ENCODE measurements at regions not wholly inside any gene's neighbourhood (a gene's known extent, or its start where the extent isn't known, plus 50 kb on each side); places are given as distances from the start of the nearest gene placed in this dataset.
"Not testable (repeated sequence)": the region's sequence is repeated elsewhere in the genome, so short reads cannot be mapped to it uniquely, and the experiment has no call there.

DNA sequence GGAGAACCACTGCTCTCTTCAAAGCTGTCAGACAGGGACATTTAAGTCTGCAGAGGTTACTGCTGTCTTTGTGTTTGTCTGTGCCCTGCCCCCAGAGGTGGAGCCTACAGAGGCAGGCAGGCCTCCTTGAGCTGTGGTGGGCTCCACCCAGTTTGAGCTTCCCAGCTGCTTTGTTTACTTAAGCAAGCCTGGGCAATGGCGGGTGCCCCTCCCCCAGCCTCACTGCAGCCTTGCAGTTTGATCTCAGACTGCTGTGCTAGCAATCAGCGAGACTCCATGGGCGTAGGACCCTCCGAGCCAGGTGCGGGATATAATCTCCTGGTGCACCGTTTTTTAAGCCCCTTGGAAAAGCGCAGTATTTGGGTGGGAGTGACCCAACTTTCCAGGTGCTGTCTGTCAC, 290.6 kb upstream of the MEIS1 start:
- not testable (repeated sequence) for H3K4me3 ChIP-seq (ENCODE audit: low read length); H3K27me3 ChIP-seq (ENCODE audit: control insufficient read depth, insufficient read depth, low read length); H3K9ac ChIP-seq (ENCODE audit: low read length); H3K36me3 ChIP-seq (ENCODE audit: control insufficient read depth, insufficient read depth, low read length); H3K4me1 ChIP-seq (ENCODE audit: control insufficient read depth, insufficient read depth, low read length); H3K27ac ChIP-seq (ENCODE audit: low read depth, low read length)

DNA sequence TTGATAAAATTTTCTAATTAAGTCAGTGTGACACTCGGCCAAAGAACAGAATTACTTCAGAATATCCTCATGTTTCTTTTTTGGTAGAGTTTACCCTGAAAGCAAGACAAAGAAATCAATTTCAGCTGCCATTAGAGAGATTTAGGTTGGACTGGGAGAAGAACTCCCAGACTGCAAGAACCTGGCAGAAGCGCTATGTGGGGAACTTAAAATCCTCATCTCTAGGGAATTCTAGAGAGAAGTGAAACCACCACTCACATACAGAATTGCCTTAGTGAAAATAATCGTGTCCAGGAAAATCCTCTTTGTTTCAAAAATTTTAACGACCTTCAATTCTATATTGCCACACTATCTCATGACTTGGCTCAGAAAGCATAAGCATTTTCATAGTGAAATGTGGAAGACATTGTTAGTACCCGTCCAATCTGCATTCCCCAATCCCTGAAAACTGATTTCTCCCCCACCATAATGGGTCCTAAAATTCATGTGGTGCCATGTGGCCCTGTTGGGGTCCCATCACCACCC, 297.3 kb upstream of the MEIS1 start:
- H3K4me3 ChIP-seq (ENCODE audit: low read length): no peak overlapping the region
- H3K27me3 ChIP-seq (ENCODE audit: control insufficient read depth, insufficient read depth, low read length): no peaks in the 10 kb centered on the region
- H3K36me3 ChIP-seq (ENCODE audit: control insufficient read depth, insufficient read depth, low read length): no peaks in the 10 kb centered on the region
- no peak overlapping the region for H3K9ac ChIP-seq (ENCODE audit: low read length)
- H3K4me1 ChIP-seq (ENCODE audit: control insufficient read depth, insufficient read depth, low read length): no peaks in the 10 kb centered on the region
- H3K27ac ChIP-seq (ENCODE audit: low read depth, low read length): no peak overlapping the region

DNA sequence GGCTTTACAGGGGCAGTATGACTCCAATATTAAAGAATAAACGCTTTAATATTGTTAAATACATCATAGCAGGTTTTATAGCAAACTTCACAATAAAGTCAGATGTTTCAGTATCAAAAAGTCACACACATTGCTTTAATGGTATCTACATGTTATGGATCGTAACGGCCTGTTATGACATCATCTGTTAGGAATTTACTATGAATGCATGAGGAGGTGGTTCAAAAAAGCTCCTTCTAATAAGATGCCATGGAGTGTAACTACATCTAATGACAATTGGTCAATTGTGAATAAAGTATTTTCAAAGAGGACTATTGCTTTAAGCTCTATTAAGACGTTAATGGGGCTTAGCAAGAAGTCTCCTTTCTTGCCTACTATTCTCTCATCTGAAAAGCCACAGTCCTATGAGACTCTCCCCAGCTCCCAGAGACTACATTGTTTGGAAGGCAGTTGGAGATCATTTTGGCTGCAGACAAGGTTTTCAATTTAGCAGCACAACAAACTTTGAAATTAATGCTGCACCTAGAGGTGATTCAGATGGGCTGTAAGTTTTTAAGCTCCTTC, 300.7 kb upstream of the MEIS1 start:
- Histone ChIP-seq H3K27ac (ENCODE audit: low read depth, low read length) (no peak overlapping the region), H3K36me3 (ENCODE audit: control insufficient read depth, insufficient read depth, low read length) (no peaks in the 10 kb centered on the region), H3K9ac (ENCODE audit: low read length) (no peak overlapping the region), H3K4me3 (ENCODE audit: low read length) (no peak overlapping the region), H3K4me1 (ENCODE audit: control insufficient read depth, insufficient read depth, low read length) (no peaks in the 10 kb centered on the region), H3K27me3 (ENCODE audit: control insufficient read depth, insufficient read depth, low read length) (no peaks in the 10 kb centered on the region)

DNA sequence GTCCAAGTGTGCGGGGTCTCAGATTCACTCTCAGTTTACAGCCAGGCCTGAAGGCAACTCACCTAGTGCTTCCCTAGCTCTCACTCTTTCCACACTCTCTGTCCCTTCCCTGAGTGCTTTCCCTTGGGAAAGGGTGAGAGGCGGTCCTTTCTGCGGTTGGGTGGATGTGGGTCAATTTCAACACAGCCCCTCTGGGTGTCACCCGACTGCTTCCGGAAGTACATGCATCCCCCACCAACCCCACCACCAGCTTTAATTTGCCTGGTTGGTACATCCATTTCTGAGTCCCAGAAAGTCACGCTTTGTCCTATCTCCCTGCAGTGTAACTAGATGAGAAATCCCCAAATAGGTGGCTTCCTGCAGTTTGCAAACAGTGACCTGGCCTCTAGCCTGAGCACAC, 307.3 kb upstream of the MEIS1 start:
- Histone ChIP-seq H3K4me3 (ENCODE audit: low read length) (no peak overlapping the region), H3K36me3 (ENCODE audit: control insufficient read depth, insufficient read depth, low read length) (no peaks in the 10 kb centered on the region), H3K27ac (ENCODE audit: low read depth, low read length) (no peak overlapping the region), H3K9ac (ENCODE audit: low read length) (no peak overlapping the region), H3K4me1 (ENCODE audit: control insufficient read depth, insufficient read depth, low read length) (no peaks in the 10 kb centered on the region), H3K27me3 (ENCODE audit: control insufficient read depth, insufficient read depth, low read length) (no peaks in the 10 kb centered on the region)

DNA sequence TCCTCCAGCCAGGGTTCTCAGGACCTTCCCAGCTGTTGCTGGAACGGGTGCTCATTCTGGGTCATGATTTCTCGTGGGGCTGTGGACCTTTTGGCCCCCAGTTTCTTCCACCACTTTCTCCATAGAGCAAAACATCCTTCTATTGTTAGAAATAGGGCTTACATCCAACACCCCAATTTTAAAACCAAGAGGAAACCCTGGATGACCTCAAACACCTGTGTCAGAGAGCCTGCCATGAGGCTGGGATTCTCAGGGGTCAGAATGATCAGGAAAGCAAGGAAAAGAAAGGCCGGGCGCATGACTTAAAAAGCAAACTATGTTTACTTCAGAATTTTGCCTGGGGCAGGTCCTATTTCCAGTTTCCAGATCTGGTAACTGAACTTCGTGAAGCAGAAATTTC, 307.9 kb upstream of the MEIS1 start:
- Histone ChIP-seq H3K9ac (ENCODE audit: low read length) (no peak overlapping the region), H3K27me3 (ENCODE audit: control insufficient read depth, insufficient read depth, low read length) (no peaks in the 10 kb centered on the region), H3K4me3 (ENCODE audit: low read length) (no peak overlapping the region), H3K27ac (ENCODE audit: low read depth, low read length) (no peak overlapping the region), H3K36me3 (ENCODE audit: control insufficient read depth, insufficient read depth, low read length) (no peaks in the 10 kb centered on the region), H3K4me1 (ENCODE audit: control insufficient read depth, insufficient read depth, low read length) (no peaks in the 10 kb centered on the region)

DNA sequence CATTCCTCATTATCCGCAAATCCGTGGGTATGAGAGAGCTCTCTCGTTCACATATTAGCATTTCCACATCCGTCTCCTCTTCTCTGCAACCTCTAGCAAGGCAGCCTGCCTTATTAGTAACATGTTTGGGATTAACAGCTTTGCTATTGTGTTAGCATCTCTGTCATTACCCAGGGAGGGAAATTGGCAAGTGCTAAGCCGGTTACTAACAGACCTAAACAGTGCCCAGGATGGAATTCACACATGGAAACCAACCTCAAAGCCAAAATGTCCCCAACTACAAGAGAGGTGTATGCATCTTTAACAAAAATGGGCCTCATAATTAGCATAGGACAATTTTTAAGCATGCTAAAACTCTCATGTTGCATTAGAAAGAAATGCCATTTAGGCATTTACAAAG, 309.0 kb upstream of the MEIS1 start:
- Histone ChIP-seq H3K36me3 (ENCODE audit: control insufficient read depth, insufficient read depth, low read length) (no peaks in the 10 kb centered on the region), H3K4me1 (ENCODE audit: control insufficient read depth, insufficient read depth, low read length) (no peaks in the 10 kb centered on the region), H3K27ac (ENCODE audit: low read depth, low read length) (no peak overlapping the region), H3K27me3 (ENCODE audit: control insufficient read depth, insufficient read depth, low read length) (no peaks in the 10 kb centered on the region), H3K9ac (ENCODE audit: low read length) (no peak overlapping the region), H3K4me3 (ENCODE audit: low read length) (no peak overlapping the region)

DNA sequence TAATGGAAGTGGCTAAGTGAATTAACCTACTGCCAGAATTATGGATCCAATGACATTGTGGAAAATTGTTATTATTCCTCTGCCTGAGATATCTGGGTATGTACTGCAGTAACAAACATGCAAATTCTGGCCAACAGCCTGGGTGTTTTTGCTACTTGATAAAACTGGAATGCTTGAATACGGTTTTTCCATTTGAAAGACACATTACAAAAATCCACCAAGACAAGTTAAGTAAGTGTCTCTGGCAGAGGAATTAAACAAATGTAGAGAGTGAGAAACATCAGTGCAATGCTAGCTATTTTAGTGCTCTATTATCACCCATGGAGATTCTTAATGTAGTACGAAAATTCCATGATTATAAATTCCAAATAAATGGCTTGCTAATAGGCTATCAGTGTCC, 312.4 kb upstream of the MEIS1 start:
- Histone ChIP-seq H3K4me1 (ENCODE audit: control insufficient read depth, insufficient read depth, low read length) (no peaks in the 10 kb centered on the region), H3K27ac (ENCODE audit: low read depth, low read length) (no peak overlapping the region), H3K27me3 (ENCODE audit: control insufficient read depth, insufficient read depth, low read length) (no peaks in the 10 kb centered on the region), H3K9ac (ENCODE audit: low read length) (no peak overlapping the region), H3K4me3 (ENCODE audit: low read length) (no peak overlapping the region), H3K36me3 (ENCODE audit: control insufficient read depth, insufficient read depth, low read length) (no peaks in the 10 kb centered on the region)

DNA sequence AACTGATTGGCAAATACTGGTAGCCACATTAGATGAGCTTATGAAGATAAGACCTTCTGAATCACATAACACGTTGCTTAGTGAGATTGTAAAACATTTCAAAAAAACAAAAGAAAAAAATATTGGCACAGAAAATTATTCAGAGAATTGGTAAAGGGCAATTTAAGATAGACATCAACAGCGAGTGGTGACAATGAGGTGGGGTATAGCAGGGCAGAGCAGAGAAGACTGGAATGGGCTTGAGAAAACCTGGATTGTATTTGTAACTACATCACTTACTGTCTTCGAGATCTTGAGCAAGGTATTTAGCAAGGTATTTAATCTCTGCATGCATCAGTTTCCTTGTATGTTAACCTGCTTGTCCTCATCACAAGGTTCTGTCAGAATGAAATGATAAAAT, 313.0 kb upstream of the MEIS1 start:
- Histone ChIP-seq H3K4me3 (ENCODE audit: low read length) (no peak overlapping the region), H3K9ac (ENCODE audit: low read length) (no peak overlapping the region), H3K4me1 (ENCODE audit: control insufficient read depth, insufficient read depth, low read length) (no peaks in the 10 kb centered on the region), H3K36me3 (ENCODE audit: control insufficient read depth, insufficient read depth, low read length) (no peaks in the 10 kb centered on the region), H3K27me3 (ENCODE audit: control insufficient read depth, insufficient read depth, low read length) (no peaks in the 10 kb centered on the region), H3K27ac (ENCODE audit: low read depth, low read length) (no peak overlapping the region)

DNA sequence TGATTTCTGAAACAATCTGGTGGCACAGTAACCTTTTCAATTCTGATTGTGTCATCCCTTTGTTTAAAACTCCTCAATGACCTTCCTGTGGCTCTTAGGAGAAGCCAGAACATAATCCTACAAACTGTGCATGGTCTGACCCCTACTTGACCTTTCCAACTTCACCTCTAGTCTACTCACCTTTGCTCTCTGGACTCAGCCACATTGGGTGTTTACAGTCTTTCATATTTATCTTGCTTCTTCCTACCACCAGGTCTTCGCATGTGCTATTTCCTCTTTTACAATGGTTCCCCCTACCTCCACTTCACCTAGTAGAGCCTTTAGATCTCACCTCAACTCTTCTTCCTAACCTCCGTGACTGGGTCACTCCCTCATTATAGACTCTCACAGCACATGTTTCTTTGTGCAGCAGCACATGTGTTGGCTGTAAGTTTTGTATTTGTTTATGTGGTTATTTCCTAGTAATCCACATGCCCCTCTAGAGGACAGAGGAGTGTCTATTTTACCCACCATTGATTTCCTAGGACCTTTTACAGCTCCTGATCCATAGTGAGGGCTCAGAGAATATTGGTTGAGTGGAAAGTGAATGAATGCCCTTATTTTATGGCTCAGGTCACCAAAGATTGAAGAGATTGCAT, 320.8 kb upstream of the MEIS1 start:
- Histone ChIP-seq H3K27me3 (ENCODE audit: control insufficient read depth, insufficient read depth, low read length) (no peaks in the 10 kb centered on the region), H3K4me3 (ENCODE audit: low read length) (no peak overlapping the region), H3K27ac (ENCODE audit: low read depth, low read length) (no peak overlapping the region), H3K36me3 (ENCODE audit: control insufficient read depth, insufficient read depth, low read length) (no peaks in the 10 kb centered on the region), H3K9ac (ENCODE audit: low read length) (no peak overlapping the region), H3K4me1 (ENCODE audit: control insufficient read depth, insufficient read depth, low read length) (no peaks in the 10 kb centered on the region)

DNA sequence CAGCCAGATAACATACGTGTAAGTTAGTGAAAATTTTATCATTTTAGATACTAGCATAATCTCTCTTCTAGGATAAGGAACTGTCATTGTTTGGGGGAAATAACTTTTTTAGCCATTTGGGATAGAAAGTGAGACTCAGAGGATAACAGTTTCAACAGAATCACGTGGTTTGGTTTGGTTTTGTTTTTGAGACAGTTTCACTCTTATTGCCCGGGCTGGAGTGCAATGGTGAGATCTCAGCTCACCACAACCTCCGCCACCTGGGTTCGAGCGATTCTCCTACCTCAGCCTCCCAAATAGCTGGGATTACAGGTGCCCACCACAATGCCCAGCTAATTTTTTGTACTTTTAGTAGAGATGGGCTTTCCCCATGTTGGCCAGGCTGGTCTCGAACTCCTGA, 323.2 kb upstream of the MEIS1 start:
- Histone ChIP-seq H3K9ac (ENCODE audit: low read length) (no peak overlapping the region), H3K4me1 (ENCODE audit: control insufficient read depth, insufficient read depth, low read length) (no peaks in the 10 kb centered on the region), H3K4me3 (ENCODE audit: low read length) (no peak overlapping the region), H3K27ac (ENCODE audit: low read depth, low read length) (no peak overlapping the region), H3K27me3 (ENCODE audit: control insufficient read depth, insufficient read depth, low read length) (no peaks in the 10 kb centered on the region), H3K36me3 (ENCODE audit: control insufficient read depth, insufficient read depth, low read length) (no peaks in the 10 kb centered on the region)

DNA sequence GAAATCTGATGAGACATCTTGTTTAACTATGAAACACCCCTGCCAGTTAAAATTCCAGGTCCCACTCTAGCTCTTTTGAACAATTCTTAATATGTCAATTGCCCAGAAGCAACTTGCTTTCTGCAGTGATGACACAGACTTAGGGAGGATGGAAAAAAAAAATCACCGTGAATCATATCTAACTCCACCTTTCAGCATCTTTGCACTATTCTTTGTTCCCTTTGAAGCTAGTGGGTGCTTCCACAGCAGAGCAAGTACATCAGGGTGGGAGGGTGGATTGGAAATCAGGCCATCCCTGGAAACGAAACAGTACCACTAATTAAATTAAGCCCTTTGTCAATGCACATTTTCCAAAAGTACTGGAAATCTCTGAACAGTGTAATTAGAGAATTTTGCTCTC, 324.3 kb upstream of the MEIS1 start:
- H3K27me3 ChIP-seq (ENCODE audit: control insufficient read depth, insufficient read depth, low read length): no peaks in the 10 kb centered on the region
- no peaks in the 10 kb centered on the region for H3K36me3 ChIP-seq (ENCODE audit: control insufficient read depth, insufficient read depth, low read length)
- no peak overlapping the region for H3K9ac ChIP-seq (ENCODE audit: low read length)
- H3K4me3 ChIP-seq (ENCODE audit: low read length): no peak overlapping the region
- H3K27ac ChIP-seq (ENCODE audit: low read depth, low read length): no peak overlapping the region
- no peaks in the 10 kb centered on the region for H3K4me1 ChIP-seq (ENCODE audit: control insufficient read depth, insufficient read depth, low read length)

DNA sequence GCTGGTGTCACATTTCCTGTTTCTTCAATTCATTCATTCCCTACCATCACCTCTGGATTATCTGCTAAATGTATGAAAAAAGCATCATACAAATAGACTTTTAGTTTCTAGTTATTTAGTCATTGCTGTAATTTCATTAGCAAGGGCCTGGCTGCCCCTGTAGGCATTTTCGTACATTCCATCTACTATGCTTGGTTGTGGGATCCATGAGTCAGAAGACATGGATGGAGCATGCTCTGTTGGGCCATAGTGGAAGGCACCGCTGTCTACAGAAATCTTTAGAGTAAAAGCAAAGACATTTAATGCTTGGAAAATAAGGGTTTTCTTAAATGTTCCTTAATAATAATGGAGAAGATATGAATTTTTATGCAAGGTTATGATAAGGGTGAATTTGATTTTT, 324.8 kb upstream of the MEIS1 start:
- Histone ChIP-seq H3K27ac (ENCODE audit: low read depth, low read length) (no peak overlapping the region), H3K4me3 (ENCODE audit: low read length) (no peak overlapping the region), H3K4me1 (ENCODE audit: control insufficient read depth, insufficient read depth, low read length) (no peaks in the 10 kb centered on the region), H3K27me3 (ENCODE audit: control insufficient read depth, insufficient read depth, low read length) (no peaks in the 10 kb centered on the region), H3K9ac (ENCODE audit: low read length) (no peak overlapping the region), H3K36me3 (ENCODE audit: control insufficient read depth, insufficient read depth, low read length) (no peaks in the 10 kb centered on the region)

DNA sequence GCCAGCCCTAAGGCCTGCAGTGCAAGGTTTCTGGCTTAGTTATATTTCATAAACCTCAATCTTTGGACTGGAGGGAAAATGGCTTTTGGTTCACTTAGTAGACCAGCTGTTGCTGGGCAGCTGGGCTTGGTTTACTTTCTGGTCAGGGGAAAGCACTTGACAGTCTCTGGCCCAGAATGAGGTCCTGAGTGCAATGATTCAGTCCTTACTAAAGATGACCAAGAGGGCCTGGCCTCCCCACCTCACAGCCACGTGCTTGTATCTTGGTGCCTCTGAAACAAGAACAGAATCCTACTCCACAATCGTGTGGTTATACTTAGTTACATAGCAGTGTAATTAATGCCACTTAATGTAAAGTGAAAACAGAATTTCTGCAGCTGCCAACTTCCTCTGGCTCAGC, 325.5 kb upstream of the MEIS1 start:
- H3K27me3 ChIP-seq (ENCODE audit: control insufficient read depth, insufficient read depth, low read length): no peaks in the 10 kb centered on the region
- no peak overlapping the region for H3K9ac ChIP-seq (ENCODE audit: low read length)
- no peaks in the 10 kb centered on the region for H3K36me3 ChIP-seq (ENCODE audit: control insufficient read depth, insufficient read depth, low read length)
- H3K4me3 ChIP-seq (ENCODE audit: low read length): no peak overlapping the region
- no peak overlapping the region for H3K27ac ChIP-seq (ENCODE audit: low read depth, low read length)
- no peaks in the 10 kb centered on the region for H3K4me1 ChIP-seq (ENCODE audit: control insufficient read depth, insufficient read depth, low read length)
